Activated T-helper 1 cell treated with anti-CD3 and anti-CD28 coated beads, Interleukin-2, amount 50 U/mL, for 16 hours (primary cell): ENCODE measurements at regions not wholly inside any gene's neighbourhood (a gene's known extent, or its start where the extent isn't known, plus 50 kb on each side); places are given as distances from the start of the nearest gene placed in this dataset.

ENCODE experiments used
- DNase-seq, 2 donors: peaks; one replicate each; pipeline ENCODE4 v3.0.0-alpha.2; 2020; ENCODE audit warnings: low read depth in 1 of 2, low spot score in 1 of 2

DNA sequence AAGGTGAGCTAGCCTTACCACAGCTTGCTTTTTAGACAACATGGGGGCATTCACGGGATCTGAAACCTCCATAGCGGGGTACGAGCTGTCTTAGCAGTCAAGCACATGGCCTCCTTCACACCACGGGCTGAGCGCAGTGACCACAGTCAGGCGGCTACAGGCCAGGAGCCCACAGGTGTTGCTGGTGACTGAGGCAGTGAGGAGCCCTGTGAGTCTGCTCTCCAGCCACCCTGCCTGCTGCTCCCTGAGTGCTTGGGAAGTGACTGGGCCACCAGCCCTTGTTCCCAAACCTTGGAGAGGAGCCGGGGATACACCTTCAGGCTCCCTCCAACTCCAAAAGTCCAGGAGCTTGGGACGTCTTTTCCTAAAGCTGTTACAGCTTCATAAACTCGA lies 418.1 kb upstream of the MYT1L start:
- DNase-seq = no peak

DNA sequence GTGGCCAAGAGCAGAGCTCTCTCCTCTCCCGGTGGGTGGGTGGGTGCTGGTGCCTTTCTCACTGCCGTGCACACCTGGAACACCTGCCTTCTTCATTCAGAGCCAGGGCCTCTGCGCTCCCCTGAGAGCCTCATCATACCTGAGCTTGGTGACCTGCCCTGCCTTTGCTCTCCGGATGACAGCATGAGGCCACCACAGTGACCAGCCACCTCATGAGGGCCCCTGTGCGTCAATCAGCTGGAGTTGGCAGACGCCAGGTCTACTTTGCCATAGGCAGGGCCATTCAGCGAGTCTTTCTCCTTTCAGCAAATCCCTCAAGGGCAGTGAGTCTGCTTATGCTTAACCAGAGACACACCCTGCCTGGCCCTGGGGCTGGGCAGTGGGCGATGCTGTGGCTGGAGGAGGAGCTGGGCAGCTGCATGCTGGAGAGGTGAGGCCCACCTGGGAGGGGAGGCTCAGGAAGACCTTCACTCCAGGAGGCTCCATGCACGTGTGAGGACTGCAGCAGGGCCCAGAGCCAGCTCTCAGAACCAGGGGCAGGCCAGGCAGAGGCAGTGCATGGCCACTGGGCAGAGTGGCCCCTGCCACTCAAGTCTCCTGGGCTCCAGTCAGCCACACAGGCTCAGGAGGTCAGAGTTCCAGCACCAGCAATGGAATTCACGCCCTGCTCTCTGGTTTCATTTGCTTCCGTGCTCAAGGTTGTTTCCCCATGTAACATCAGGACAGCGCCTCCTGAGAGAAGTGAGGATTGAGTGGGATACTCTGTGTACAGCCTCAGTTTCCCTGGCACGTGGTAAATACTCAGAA lies 417.5 kb upstream of the MYT1L start:
- no peak for DNase-seq

DNA sequence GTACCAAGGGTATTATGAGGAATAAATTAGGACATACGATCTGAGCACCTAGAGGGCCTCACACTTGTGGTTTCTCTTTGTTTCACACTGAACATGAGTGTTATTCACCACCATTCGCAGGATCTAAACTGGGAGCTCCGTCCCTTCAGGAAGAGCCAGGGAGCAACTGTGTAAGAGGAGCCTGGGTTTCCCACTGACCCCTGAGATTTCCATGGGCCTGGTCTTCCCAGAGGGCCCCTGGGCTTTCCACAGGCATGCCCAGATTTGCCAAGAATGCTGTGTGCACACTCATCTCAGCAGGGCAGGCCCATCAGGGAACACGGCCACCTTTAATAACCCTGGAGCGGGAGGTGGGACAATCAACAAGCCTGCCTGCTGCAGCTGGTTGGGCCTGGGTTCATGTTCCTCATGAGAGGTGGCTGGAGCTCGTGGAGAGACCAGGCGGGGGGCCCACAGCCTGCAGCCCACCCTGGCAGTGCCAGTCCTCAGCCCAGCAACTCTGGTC lies 416.8 kb upstream of the MYT1L start:
- DNase-seq = no peak

DNA sequence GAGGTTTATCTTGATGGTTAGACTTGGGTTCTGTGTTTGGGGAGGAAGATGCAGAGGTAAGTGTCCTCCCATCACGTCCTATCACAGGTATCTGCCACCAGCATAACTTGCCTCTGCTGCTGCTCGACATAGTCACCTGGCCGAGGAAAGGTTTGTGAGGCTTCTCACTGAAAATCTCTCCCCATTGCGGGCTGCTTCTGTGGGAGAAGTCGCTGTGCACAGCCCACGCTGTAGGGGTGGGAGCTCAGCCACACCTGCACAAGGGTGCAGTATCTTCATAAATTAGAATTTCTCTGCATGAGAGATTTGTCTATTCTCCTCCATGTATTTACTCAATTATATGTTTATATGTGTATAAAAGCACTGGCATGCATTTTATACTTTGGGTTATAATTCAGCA lies 415.7 kb upstream of the MYT1L start:
- no peak for DNase-seq

DNA sequence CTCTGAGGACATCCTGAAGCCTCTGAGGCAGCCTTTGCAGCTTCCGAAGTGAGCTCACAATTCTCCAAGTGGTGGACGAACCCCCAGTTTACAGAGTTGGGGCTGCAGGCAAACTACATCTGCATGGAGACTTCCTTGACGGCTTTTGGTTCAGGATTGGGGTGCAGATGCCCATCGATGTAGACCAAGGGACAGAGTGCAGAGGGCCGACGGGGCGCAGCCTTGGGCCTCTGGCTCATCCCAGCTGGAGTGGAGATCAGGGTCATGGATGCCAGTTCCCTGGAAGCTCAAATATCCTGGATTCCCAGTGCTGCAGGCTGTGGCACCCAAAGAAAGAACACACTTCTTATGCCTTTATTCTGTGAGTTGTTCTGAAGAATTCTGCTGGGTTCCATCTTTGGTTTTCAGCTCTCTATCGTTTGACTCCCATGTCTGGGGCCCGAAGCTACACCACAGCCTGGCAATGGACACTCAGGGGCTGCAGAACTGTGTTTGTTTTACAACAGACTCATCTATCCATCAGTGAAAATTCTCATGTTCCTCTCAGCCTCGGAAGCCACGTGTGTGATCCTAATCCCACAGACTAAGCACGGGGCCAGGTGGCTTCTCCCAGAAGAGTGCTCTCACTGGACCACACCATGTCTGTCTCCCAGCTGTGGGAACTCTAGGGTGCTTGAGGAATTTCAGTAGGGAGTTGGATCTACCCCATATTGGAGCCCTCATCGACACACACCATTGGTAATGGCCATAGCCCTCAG lies 414.1 kb upstream of the MYT1L start:
- DNase-seq = no peak

DNA sequence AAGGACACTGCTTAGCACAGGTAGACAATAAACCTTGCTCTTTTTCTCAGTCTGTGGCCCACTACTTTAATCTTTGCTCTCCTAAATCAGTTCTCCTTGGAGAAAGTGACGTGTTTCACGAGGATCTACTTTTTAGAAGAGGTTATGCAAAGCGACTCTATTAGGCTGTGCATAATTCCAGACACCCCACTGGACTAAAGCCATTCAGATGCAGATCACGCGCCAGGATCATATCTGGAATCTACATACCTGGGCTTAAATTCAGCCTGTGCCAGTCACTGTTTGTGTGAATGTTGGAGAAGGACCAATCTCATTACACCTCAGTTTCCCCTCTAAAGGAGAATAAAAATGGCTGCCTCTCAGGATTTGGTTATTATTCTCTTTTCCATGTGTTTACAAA lies 413.0 kb upstream of the MYT1L start:
- no peak for DNase-seq

DNA sequence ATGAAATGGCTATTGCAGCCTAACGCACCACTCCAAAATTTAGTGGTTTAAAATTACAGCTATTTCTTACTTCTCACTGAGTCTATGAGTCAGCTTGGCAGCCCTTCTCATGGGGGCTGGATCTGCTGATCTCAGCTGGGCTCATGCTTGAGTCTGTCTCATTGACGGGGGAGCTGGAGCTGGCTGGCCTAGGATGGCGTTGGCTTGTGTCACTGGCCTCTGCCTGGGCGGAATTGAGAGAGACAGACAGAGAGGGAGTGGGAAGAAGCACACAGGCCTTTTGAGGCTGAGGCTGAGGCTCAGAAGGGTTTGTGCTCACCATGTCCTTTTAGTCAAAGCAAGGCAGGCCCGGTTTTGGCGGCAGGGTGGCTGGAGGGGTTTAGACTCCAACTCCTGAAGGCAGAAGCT lies 412.1 kb upstream of the MYT1L start:
- no peak for DNase-seq

DNA sequence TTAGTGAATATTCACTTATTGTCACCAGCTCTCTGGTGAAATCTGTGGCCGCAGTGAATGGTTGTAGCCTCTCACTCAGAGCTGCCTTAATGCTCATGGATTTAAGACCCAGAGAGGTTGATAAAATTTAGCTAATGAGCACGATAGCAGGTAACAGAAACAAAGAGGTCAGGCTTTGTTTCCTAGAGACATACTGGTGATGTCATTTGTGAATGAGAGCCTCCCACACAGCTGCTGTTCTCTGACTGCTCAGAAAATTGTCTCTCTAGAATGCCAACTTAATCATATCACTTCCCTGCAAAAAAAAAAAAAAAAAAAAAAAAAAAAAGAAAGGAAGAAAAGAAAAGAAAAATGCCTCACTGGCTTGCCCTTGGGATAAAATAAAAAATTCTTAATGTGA lies 411.7 kb upstream of the MYT1L start:
- DNase-seq = no peak

DNA sequence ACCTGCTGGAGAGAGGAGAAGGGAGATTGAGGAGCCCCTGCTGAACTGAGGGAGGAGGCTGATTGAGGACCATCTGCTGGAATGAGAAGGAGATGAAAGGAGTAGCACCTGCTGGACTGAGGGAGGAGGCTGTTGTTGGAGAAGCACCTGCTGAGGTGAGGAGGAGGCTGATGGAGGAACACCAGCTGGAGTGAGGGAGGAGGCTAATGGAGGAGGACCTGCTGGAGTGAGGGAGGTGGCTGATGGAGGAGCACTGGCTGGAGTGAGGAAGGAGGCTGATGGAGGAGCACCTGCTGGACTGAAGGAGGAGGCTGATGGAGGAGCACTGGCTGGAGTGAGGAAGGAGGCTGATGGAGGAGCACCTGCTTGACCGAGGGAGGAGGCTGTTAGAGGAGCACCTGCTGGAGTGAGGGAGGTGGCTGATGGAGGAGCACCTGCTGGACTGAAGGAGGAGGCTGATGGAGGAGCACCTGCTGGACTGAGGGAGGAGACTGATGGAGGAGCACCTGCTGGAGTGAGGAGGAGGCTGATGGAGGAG lies 409.2 kb upstream of the MYT1L start:
- DNase-seq = no peak

DNA sequence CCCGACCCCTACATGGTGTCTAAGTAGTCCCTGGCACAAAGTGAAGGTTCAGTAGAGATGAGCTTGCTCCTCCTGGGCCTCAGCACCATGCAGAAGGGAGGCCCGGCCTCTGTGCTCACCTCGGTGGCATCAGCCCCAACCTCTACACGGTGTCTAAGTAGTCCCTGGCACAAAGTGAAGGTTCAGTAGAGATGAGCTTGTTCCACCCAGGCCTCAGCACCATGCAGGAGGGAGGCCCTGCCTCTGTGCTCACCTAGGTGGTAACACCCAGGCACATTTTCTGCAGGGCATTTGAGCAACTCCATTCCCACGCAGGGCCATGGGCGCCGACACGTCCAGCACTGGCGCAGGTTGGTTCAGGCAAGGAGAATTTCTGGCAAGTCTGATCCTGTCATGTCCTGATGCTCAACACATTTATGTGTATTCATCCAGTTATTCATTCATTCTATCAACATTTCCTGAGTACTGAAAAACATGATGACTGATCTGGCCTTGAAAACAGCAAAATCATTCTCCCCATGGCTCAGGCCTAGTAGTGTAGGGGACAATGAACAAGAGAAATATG lies 408.2 kb upstream of the MYT1L start:
- DNase-seq = no peak

DNA sequence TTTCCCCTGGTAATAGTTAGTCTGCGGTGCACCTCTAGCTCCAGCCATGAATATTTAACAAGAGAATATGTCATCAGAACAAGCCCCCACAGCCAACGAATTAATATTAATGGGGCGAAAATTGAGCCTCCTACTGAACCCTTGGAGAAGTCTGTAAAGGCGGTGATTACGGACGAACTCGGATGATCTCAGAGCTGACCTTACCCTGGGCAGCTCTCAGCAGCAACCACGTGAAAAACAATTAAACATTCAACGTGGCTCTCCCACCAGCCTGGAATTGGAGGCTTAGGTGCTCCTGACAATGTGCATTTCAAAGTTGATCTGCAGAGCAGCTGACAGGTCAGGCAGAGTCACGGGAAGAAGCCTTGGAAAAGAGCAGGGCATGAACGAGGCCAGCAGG lies 407.6 kb upstream of the MYT1L start:
- DNase-seq = no peak

DNA sequence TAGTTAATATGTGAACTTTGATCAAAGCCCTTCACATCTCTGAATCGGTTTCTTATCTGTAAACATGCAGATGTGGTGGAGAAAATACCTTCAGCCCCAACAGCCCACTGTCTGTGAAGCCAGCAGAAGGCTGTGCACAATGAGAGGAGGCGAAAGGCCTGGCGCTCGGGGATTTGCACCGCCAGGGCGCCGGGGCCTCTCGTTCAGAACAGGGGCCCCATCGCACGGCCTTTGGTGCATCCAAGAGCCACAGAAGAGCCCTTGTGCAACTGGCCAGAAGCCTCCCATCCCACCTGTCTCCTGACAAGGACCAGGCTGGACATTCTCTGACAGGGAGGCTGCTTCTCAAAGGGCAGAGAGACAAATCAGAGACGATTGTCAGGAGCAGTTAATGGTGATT lies 407.2 kb upstream of the MYT1L start:
- no peak for DNase-seq

DNA sequence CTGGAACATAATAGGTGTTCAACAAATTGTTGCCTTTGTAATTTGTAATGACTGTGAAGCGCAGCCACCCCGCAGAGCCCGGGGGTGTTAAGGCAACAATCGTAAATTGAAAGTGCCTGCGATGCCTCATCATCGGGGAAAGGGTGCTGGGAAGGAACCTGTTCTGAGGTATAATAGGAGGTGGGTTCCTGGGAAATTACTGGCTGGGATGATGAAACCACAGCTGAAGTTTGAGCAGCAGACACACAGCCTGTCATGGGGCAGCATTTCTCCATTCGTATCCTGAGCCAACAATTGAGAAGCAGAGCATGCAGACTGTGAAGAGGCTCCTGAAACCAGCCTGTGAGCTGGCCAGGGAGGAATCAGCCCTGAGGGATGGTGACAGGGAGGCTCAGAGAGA lies 404.0 kb upstream of the MYT1L start:
- no peak for DNase-seq

DNA sequence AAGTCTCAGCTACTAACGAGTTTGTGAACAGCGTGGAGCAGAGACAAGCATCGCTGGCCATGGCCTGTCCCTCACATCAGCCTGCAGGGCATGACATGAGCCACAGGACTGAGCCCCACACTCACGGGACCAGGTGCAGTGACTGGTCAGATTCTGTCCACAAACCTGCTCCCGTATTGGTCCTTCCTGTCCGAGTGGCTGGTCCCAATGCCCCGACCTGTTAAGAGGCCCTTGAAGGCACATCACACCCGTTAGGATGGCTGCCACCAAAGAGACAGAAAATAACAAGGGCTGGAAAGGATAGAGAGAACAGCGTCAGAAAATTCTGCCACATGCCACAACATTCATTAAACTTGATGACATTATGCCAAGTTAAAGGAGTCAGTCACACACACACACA lies 403.2 kb upstream of the MYT1L start:
- DNase-seq = no peak

DNA sequence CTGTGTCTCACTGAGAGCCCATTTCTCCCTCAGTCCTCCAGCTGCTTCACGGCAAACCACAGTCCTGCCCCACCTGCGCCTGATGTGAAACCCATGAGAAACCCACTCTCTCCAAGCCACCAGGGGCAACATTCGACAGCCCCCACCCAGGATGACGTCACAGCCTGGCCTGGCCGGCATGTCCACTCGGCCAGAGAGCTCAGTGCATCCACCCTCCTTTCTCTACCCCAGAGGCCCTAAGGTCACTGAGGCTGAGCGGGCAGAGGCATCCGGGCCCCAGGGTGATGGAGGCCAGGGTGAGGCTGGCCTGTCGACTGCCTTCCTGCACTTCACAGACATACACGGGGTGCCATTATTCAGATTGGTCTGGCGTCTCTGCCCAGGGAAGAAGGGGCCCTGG lies 402.7 kb upstream of the MYT1L start:
- DNase-seq = no peak

DNA sequence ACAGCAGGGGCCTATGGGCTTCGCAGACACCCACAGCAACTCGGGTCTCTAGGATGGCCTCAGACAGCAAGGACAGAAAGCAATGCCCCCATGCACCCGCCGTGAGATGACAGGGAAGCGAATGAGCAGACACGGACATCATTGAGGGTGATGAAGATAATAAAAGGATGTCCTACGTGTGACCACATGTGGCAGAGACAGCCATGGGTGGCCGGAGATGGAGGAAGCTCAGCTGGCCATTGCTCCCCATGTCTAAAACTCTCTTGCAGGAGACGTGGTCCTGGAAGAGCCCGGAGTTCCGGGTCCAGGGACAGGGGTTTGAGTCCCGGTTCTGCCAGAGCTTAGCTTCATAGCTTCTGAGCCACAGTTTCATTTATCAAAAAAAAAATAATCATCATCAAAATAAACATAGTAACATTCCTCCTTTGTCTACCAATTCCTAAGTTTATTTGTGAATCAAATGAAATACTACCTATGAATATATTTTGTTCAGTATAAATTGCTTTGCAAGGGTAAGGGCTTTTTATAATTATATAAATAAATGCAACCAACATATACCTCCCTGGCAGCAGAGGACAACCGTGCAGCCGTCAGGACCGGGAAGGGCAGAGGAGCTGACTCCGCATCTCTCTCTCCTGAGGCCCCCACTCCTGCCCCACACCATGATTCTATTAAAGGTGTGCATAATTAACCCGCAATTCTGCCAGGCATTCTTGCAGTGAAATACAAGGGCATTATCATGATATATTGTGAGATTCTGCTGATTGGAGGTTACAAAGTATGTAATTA lies 401.4 kb upstream of the MYT1L start:
- DNase-seq = no peak

DNA sequence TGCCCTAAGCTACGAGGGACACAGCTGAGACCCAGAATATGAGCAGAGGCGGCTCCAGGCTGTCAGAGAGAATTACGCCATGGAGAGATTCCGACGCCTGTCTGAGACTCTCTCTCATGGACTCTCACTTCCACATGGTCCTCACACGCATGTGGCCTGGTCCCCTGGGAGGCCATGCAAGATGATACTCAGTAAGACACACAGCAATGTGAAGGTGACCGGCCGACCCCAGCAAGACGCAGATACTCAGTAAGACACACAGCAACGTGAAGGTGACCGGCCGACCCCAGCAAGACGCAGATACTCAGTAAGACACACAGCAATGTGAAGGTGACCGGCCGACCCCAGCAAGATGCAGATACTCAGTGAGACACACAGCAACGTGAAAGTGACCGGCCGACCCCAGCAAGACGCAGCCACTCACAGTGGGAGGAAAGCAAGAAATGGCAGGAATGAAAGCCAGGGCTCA lies 400.8 kb upstream of the MYT1L start:
- no peak for DNase-seq

DNA sequence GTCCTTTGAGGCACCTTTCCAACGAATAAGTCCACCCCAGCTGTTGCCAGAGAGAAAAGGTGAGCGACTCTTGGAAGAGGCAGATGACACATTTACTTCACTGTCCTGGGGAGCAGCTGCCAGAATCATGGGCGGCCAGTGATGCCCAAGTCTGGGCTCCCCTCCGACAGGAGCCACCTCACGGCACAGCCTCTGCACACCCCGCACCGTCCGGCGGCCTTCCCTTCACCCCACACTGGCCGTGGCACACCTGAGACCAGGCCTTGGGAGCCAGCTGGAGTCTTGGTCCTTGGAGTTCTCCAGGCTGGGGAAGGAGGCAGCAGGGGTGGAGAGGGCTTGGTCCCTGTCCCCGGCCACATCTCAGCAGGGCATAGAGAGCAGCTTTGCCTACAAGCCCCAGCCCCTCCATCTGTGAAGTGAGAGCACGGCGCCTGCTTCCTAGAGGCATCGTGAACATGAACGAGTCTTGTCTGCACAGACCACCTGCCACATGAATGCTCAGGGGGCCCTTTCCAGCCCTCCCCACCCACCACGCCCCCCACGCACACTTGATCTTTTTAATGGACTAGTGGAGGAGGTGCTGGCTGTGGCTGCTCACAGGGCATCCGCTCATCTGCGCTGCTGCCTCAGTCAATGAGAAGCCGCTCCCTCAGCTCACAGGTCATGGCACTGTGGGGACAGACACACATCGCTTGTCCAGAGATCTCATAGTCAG lies 400.2 kb upstream of the MYT1L start:
- DNase-seq = no peak

DNA sequence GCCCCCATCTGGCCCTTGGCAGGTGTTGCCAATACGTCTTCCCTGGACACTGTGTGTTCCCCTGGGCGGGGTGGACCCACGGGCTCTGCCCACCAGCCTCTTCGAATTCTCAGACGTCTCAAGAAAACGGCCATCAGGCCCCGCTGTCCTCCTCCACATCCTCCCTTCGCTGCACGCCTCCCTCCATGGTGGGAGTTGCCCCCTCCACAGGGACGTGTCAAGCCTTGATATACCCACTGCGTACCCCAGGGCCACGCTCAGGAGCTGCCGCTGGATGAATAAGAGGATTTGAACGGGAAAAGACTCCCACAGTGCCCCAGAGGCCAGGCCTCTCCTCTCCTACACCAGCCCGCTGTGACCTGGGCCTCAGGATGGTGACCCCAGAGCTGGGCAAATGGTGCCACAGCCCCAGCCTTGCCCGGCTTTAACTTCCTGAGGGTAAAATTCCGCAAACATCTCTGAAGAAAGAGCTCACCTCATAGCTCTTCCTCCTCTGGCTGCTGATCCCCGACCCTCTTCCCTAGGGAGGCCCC lies 399.3 kb upstream of the MYT1L start:
- no peak for DNase-seq

DNA sequence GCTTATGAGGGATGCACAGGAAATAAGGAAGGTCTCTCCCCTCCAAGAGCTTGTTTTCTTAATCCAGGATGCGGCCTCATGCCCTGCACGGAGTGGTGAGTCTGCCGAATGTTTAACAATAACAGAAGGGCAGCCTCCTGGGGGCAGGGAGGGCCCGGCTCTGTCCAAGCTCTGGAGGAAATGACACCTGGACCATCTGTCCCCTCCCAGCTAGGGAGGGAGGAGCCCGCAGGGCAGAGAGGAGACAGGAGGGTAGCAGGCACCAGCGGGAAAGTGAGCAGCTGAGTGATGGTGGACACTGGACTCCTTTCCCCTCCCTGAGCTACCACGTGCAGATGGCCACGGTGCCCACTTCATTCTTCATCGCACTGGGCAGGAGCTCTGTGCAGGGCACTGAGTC lies 398.2 kb upstream of the MYT1L start:
- no peak for DNase-seq
